Pulmonary artery endothelial cell (primary cell): ENCODE measurements at regions not wholly inside any gene's neighbourhood (a gene's known extent, or its start where the extent isn't known, plus 50 kb on each side); places are given as distances from the start of the nearest gene placed in this dataset.
A peak's percentile ranks its signal among the peaks of the same experiment; 100 is the strongest.

Experiments used
- DNase-seq: peaks from one replicate; pipeline ENCODE4 v3.0.0-alpha.2; 2011; ENCODE audit warnings: low read depth, low spot score

GRCh38 chr2:212871597-212871996 is 279.8 kb downstream of the IKZF2 start:
- DNase-seq, result no peak

- DNase-seq, result no peak
Measured at GRCh38 chr2:212864186-212864585, 287.2 kb downstream of the IKZF2 start.

GRCh38 chr2:212863185-212863588 is 288.2 kb downstream of the IKZF2 start:
- DNase-seq, result no peak

- DNase-seq, result no peak
Measured at GRCh38 chr2:212858496-212858895, 292.9 kb downstream of the IKZF2 start.

- no peak for DNase-seq
Measured at GRCh38 chr2:212854771-212855170, 296.6 kb downstream of the IKZF2 start.

GRCh38 chr2:212854116-212854515 is 297.3 kb downstream of the IKZF2 start:
- no peak for DNase-seq

GRCh38 chr2:212845941-212846340 is 305.5 kb downstream of the IKZF2 start:
- no peak for DNase-seq

- peak; percentile 78 for DNase-seq
Measured at GRCh38 chr2:212843409-212844199, 305.0 kb upstream of the ERBB4 start.

- DNase-seq, result no peak
Measured at GRCh38 chr2:212842544-212843185, 304.1 kb upstream of the ERBB4 start.

- no peak for DNase-seq
Measured at GRCh38 chr2:212841460-212841859, 302.9 kb upstream of the ERBB4 start.

- DNase-seq, result no peak
Measured at GRCh38 chr2:212832211-212833195, 293.9 kb upstream of the ERBB4 start.

GRCh38 chr2:212831671-212832199 is 293.1 kb upstream of the ERBB4 start:
- DNase-seq, result no peak

GRCh38 chr2:212816267-212816666 is 277.7 kb upstream of the ERBB4 start:
- DNase-seq, result no peak

- no peak for DNase-seq
Measured at GRCh38 chr2:212815453-212815852, 276.9 kb upstream of the ERBB4 start.

GRCh38 chr2:212814941-212815340 is 276.3 kb upstream of the ERBB4 start:
- no peak for DNase-seq

- DNase-seq, result no peak
Measured at GRCh38 chr2:212811921-212812320, 273.3 kb upstream of the ERBB4 start.

GRCh38 chr2:212811036-212811805 is 272.6 kb upstream of the ERBB4 start:
- DNase-seq, result no peak

- no peak for DNase-seq
Measured at GRCh38 chr2:212797484-212798205, 259.0 kb upstream of the ERBB4 start.

- DNase-seq, result no peak
Measured at GRCh38 chr2:212794471-212794870, 255.9 kb upstream of the ERBB4 start.

GRCh38 chr2:212791569-212791968 is 253.0 kb upstream of the ERBB4 start:
- no peak for DNase-seq
